ENCODE measurements at regions not wholly inside any gene's neighbourhood (a gene's known extent, or its start where the extent isn't known, plus 50 kb on each side); places are given as distances from the start of the nearest gene placed in this dataset. TPM values are rescaled to one million over a fixed set of nuclear protein-coding genes. Genes with fewer than 3 reads are reported as not detected.

GRCh38 chr6:168721571-168721970 is 280.6 kb downstream of the SMOC2 start:
- no peak for DNase-seq (ENCODE audit: low spot score)
- no peak overlapping the region for H3K27ac Mint-ChIP-seq

GRCh38 chr6:168719901-168720300 is 278.9 kb downstream of the SMOC2 start:
- no peaks in the 10 kb centered on the region for H3K79me2 ChIP-seq (ENCODE audit: low read depth)
- Mint-ChIP-seq H3K27me3 (ENCODE audit: insufficient read depth, low read depth) (peaks cover 5% of the 10 kb centered on the region), H3K36me3 (no peaks in the 10 kb centered on the region), H3K4me3 (no peak overlapping the region), H3K4me1 (no peaks in the 10 kb centered on the region), H3K27ac (no peak overlapping the region), H3K9me3 (peaks cover 27% of the 10 kb centered on the region)
- no peak overlapping the region for H3K9ac ChIP-seq
- no peaks in the 10 kb centered on the region for H3K4me1 ChIP-seq
- no peak overlapping the region for H2AFZ ChIP-seq (replicated peaks)
- H3K9me3 ChIP-seq (ENCODE audit: low read depth) = peaks cover 8% of the 10 kb centered on the region
- no peak overlapping the region for H3K27ac ChIP-seq
- H3K4me2 ChIP-seq = no peak overlapping the region
- DNase-seq (ENCODE audit: low spot score) = no peak
- H4K20me1 ChIP-seq (ENCODE audit: low read depth) = no peaks in the 10 kb centered on the region
- no peaks in the 10 kb centered on the region for H3K36me3 ChIP-seq
- no peaks in the 10 kb centered on the region for H3F3A ChIP-seq (ENCODE audit: low read depth)
- H3K4me3 ChIP-seq = no peak overlapping the region
- TF ChIP-seq EZH2 (IDR thresholded peaks at IDR 0.05) (no peak), CTCF (IDR thresholded peaks at IDR 0.05) (no peak), EZH2phosphoT487 (IDR thresholded peaks at IDR 0.05) (no peak)
- no peaks in the 10 kb centered on the region for H3K27me3 ChIP-seq

More at GRCh38 chr6:168721571-168721970, 280.6 kb downstream of the SMOC2 start:
- Mint-ChIP-seq H3K4me1 (no peaks in the 10 kb centered on the region), H3K4me3 (no peak overlapping the region), H3K9me3 (peaks cover 29% of the 10 kb centered on the region), H3K36me3 (no peaks in the 10 kb centered on the region), H3K27me3 (ENCODE audit: insufficient read depth, low read depth) (peaks cover 3% of the 10 kb centered on the region)
- H2AFZ ChIP-seq (replicated peaks) = no peak overlapping the region
- no peaks in the 10 kb centered on the region for H3K4me1 ChIP-seq
- no peaks in the 10 kb centered on the region for H3K79me2 ChIP-seq (ENCODE audit: low read depth)
- no peaks in the 10 kb centered on the region for H4K20me1 ChIP-seq (ENCODE audit: low read depth)
- H3K36me3 ChIP-seq = no peaks in the 10 kb centered on the region
- no peak overlapping the region for H3K4me3 ChIP-seq
- H3K4me2 ChIP-seq = no peak overlapping the region
- H3F3A ChIP-seq (ENCODE audit: low read depth) = no peaks in the 10 kb centered on the region
- TF ChIP-seq EZH2phosphoT487 (IDR thresholded peaks at IDR 0.05) = no peak
- TF ChIP-seq CTCF (IDR thresholded peaks at IDR 0.05) = no peak
- TF ChIP-seq EZH2 (IDR thresholded peaks at IDR 0.05) = no peak
- no peak overlapping the region for H3K27ac ChIP-seq
- peaks cover 8% of the 10 kb centered on the region for H3K9me3 ChIP-seq (ENCODE audit: low read depth)
- H3K9ac ChIP-seq = no peak overlapping the region
- no peaks in the 10 kb centered on the region for H3K27me3 ChIP-seq

- Histone ChIP-seq H4K20me1 (ENCODE audit: low read depth) (no peaks in the 10 kb centered on the region), H3K4me2 (no peak overlapping the region), H3K4me3 (no peak overlapping the region), H3K4me1 (no peaks in the 10 kb centered on the region), H3K27me3 (no peaks in the 10 kb centered on the region), H3K27ac (no peak overlapping the region), H3K79me2 (ENCODE audit: low read depth) (no peaks in the 10 kb centered on the region), H3K9ac (no peak overlapping the region), H3F3A (ENCODE audit: low read depth) (no peaks in the 10 kb centered on the region), H3K36me3 (no peaks in the 10 kb centered on the region), H3K9me3 (ENCODE audit: low read depth) (peaks cover 6% of the 10 kb centered on the region), H2AFZ (replicated peaks) (no peak overlapping the region)
- H3K27me3 Mint-ChIP-seq (ENCODE audit: insufficient read depth, low read depth) = peaks cover 5% of the 10 kb centered on the region
- no peaks in the 10 kb centered on the region for H3K4me1 Mint-ChIP-seq
- H3K27ac Mint-ChIP-seq = no peak overlapping the region
- H3K36me3 Mint-ChIP-seq = no peaks in the 10 kb centered on the region
- peaks cover 27% of the 10 kb centered on the region for H3K9me3 Mint-ChIP-seq
- no peak overlapping the region for H3K4me3 Mint-ChIP-seq
- no peak for TF ChIP-seq CTCF (IDR thresholded peaks at IDR 0.05)
- no peak for TF ChIP-seq EZH2phosphoT487 (IDR thresholded peaks at IDR 0.05)
- TF ChIP-seq EZH2 (IDR thresholded peaks at IDR 0.05) = no peak
- DNase-seq (ENCODE audit: low spot score) = no peak
These were observed 278.0 kb downstream of the SMOC2 start for GRCh38 chr6:168718821-168719475.

Small RNA genes lying in the stretch of these regions (small RNA-seq; reads per million reads assigned to genes)
- gene AL513210.1 = not detected
